GM12878 (cell line): ENCODE measurements at regions not wholly inside any gene's neighbourhood (a gene's known extent, or its start where the extent isn't known, plus 50 kb on each side); places are given as distances from the start of the nearest gene placed in this dataset.
A peak's percentile ranks its signal among the peaks of the same experiment; 100 is the strongest.

Source experiments
- ATAC-seq: fragments of 200-7000 bp; cut with Tn5 transposase; 3 replicates; pipeline ENCODE4 v1.9.1; 2020; ENCODE audit warnings: mild to moderate bottlenecking, moderate library complexity
- BruUV-seq: library from RNA; stranded (reverse); fragments of 400-500 nt; replicated peaks from 2 replicates; lab custom pipeline; 2021; lab: Mats Ljungman, UMichigan
- CTCF ChIA-PET: fragments of 300-600 bp; sonication (Branson Sonifier 250); formaldehyde crosslinking; extraction: SDS; loops from one replicate; lab custom pipeline; 2021; ENCODE audit warnings: inconsistent platforms; lab: Yijun Ruan, JAX
- POLR2A ChIA-PET: fragments of 350-600 bp; formaldehyde crosslinking; extraction: SDS; loops from one replicate; lab custom pipeline; 2021; ENCODE audit warnings: inconsistent platforms; lab: Charles Lee
- RAD21 ChIA-PET: fragments of 300-600 bp; sonication (Branson Sonifier 250); formaldehyde crosslinking; loops from one replicate; lab custom pipeline; 2023; ENCODE audit warnings: antibody characterized with exemption; ENCODE audit not compliant: unreplicated experiment; lab: Charles Lee
- SMC1A ChIA-PET: fragments of 300-600 bp; sonication (Branson Sonifier 250); formaldehyde crosslinking; loops from one replicate; lab custom pipeline; 2023; ENCODE audit not compliant: unreplicated experiment, uncharacterized antibody; lab: Charles Lee
- DNase-seq: peaks from one replicate; pipeline ENCODE4 v3.0.0-alpha.2; 2011; ENCODE audit warnings: low read depth, low spot score
- FAIRE-seq: peaks from 3 replicates; lab custom pipeline; 2011; peaks lifted over from hg19 to GRCh38; lab: Jason Lieb, UNC
- H2AFZ ChIP-seq: 2 replicates; pipeline ENCODE4 v1.6.0; 2011; ENCODE audit warnings: low read depth, low read length, control low read depth; ENCODE audit not compliant: control insufficient read depth
- H3K27ac ChIP-seq: 2 replicates; pipeline ENCODE4 v1.5.1; 2011; ENCODE audit warnings: control low read depth; ENCODE audit not compliant: control insufficient read depth, insufficient read depth
- H3K27me3 ChIP-seq, 2 experiments: replicated peaks in 1 of 2; 2 replicates each; pipeline versions ENCODE4 v1.6.0 to v1.6.1; 2011; ENCODE audit warnings: low read length in 1 of 2; ENCODE audit not compliant: control insufficient read depth in 2 of 2, insufficient read depth in 2 of 2
- H3K36me3 ChIP-seq, 2 experiments: 2 replicates each; pipeline ENCODE4 v1.5.1; 2011; ENCODE audit warnings: low read length in 1 of 2; ENCODE audit not compliant: control insufficient read depth in 2 of 2, insufficient read depth in 2 of 2
- H3K4me1 ChIP-seq: 2 replicates; pipeline ENCODE4 v1.6.1; 2011; ENCODE audit warnings: mild to moderate bottlenecking, low read length, moderate library complexity, mixed read lengths; ENCODE audit not compliant: control insufficient read depth, insufficient read depth
- H3K4me2 ChIP-seq: 2 replicates; pipeline ENCODE4 v1.6.0; 2011; ENCODE audit warnings: control low read depth; ENCODE audit not compliant: control insufficient read depth, insufficient read depth
- H3K4me3 ChIP-seq: fragments of 200-600 bp; sonication (generic); 2 replicates; pipeline ENCODE4 v1.5.1; 2016
- H3K79me2 ChIP-seq: 2 replicates; pipeline ENCODE4 v1.6.0; 2011; ENCODE audit warnings: low read length; ENCODE audit not compliant: control insufficient read depth, insufficient read depth
- H3K9ac ChIP-seq: 2 replicates; pipeline ENCODE4 v1.8.0; 2011; ENCODE audit warnings: low read length, control low read depth, mixed read lengths; ENCODE audit not compliant: control insufficient read depth, insufficient read depth
- H3K9me3 ChIP-seq: replicated peaks from 3 replicates; pipeline ENCODE4 v1.5.1; 2011; ENCODE audit warnings: mild to moderate bottlenecking, low read length; ENCODE audit not compliant: control insufficient read depth, insufficient read depth
- H4K20me1 ChIP-seq: 2 replicates; pipeline ENCODE4 v1.6.0; 2011; ENCODE audit not compliant: control insufficient read depth, insufficient read depth
- ATF2 ChIP-seq: IDR thresholded peaks from 2 replicates; pipeline ENCODE4 v1.6.1; 2012; ENCODE audit warnings: low read length, inconsistent platforms
- ATF7 ChIP-seq: fragments of 450-650 bp; IDR thresholded peaks from 2 replicates; pipeline ENCODE4 v1.6.1; 2016; ENCODE audit warnings: low read depth, mild to moderate bottlenecking
- BHLHE40 ChIP-seq, 2 experiments: fragments of 450-650 bp in 1 of 2; IDR thresholded peaks; 2 replicates each; pipeline ENCODE4 v1.6.1; 2011 to 2017; ENCODE audit warnings: low read depth in 2 of 2, borderline replicate concordance in 1 of 2, improper control_type of control experiment in 1 of 2, low read length in 1 of 2, mild to moderate bottlenecking in 1 of 2
- HDGF ChIP-seq: fragments of 450-650 bp; IDR thresholded peaks from 2 replicates; pipeline ENCODE4 v1.6.1; 2016; ENCODE audit warnings: antibody characterized with exemption
- LARP7 ChIP-seq: fragments of 450-650 bp; IDR thresholded peaks from 2 replicates; pipeline ENCODE4 v1.6.1; 2017; ENCODE audit warnings: mild to moderate bottlenecking
- PKNOX1 ChIP-seq: fragments of 450-650 bp; IDR thresholded peaks from 2 replicates; pipeline ENCODE4 v1.6.1; 2016; ENCODE audit warnings: mild to moderate bottlenecking
- RAD21 ChIP-seq: IDR thresholded peaks from 2 replicates; pipeline ENCODE4 v1.6.1; 2011; ENCODE audit warnings: mild to moderate bottlenecking, low read depth, low read length, moderate library complexity; ENCODE audit not compliant: insufficient read depth
- REST ChIP-seq: IDR thresholded peaks from 2 replicates; pipeline ENCODE4 v1.6.1; 2012; ENCODE audit warnings: mild to moderate bottlenecking, low read depth, low read length
- SP1 ChIP-seq: IDR thresholded peaks from one replicate; pipeline ENCODE4 v1.6.1; 2011; ENCODE audit warnings: low read depth, low read length
- SRF ChIP-seq, 2 experiments: IDR thresholded peaks; 2 replicates each; pipeline ENCODE4 v1.6.1; 2011; ENCODE audit warnings: low read depth in 2 of 2, low read length in 2 of 2, mild to moderate bottlenecking in 1 of 2, moderate library complexity in 1 of 2
- WRNIP1 ChIP-seq: IDR thresholded peaks from 2 replicates; pipeline ENCODE4 v1.6.1; 2011; ENCODE audit warnings: low read depth, low read length, improper control_type of control experiment, borderline replicate concordance
- WGBS: methylation state at CpG from one replicate; pipeline ENCODE4 v1.1.6; 2016; ENCODE audit warnings: low lambda C conversion rate; ENCODE audit not compliant: insufficient replicate concordance, insufficient coverage; ENCODE audit errors: missing lambda C conversion rate; 5-methylcytosine and 5-hydroxymethylcytosine counted together
- in situ Hi-C: fragments of 300-500 bp; cut with MboI; formaldehyde crosslinking; loops from 9 replicates; pipeline ENCODE4 v1.14.3; 2018; ENCODE audit warnings: mixed read lengths
- intact Hi-C: fragments of 100-400 bp; cut with micrococcal nuclease; formaldehyde crosslinking; loops from one replicate; pipeline ENCODE4 v1.14.2; 2022; ENCODE audit not compliant: unreplicated experiment

DNA sequence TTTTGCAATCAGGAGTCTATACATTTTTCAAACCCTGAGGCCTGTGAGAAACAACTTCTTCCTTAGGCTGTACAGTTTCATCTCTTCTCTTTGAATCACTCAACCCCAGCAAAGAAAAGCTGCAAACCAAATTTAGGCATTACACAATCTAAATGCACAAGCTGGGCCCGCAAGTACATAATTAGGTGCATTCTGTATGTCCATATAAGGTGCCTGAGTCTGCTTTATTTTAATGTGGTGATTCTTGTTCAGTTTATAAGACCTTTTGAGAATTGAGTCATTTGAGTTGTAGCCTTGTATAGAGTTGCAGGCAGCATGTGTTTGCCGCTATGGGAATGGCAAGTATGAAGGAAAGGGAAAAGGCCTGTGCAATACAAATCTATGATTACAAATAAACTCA, 709.6 kb upstream of the MARCKS start:
- Histone ChIP-seq H2AFZ (no peak overlapping the region), H4K20me1 (no peaks in the 10 kb centered on the region), H3K4me2 (no peak overlapping the region), H3K4me3 (no peak overlapping the region), H3K36me3 (no peaks in the 10 kb centered on the region), H3K9me3 (no peaks in the 10 kb centered on the region), H3K4me1 (no peaks in the 10 kb centered on the region), H3K9ac (no peak overlapping the region), H3K27ac (no peak overlapping the region), H3K27me3 (no peaks in the 10 kb centered on the region)
- FAIRE-seq (no peak), ATAC-seq (no peak), DNase-seq (no peak)
- CTCF ChIA-PET, result no interaction called here
- SMC1A ChIA-PET, result interaction anchor here (1.0 kb wide), 1 partner anchor 21 kb away, joined by 3 read pairs; no protein-coding TSS in a partner anchor
- intact Hi-C loops, result no loop called here
- BruUV-seq, result no TSS peak
- RAD21 ChIA-PET, result no interaction called here
- POLR2A ChIA-PET, result no interaction called here
- peak in 1 of 2 experiments; percentile 69; a peak in 1 of 4 replicates for TF ChIP-seq SRF (IDR thresholded peaks at IDR 0.05; ENCODE audit: low read depth in 2 of 2, low read length in 2 of 2)
- no peak for TF ChIP-seq PKNOX1
- TF ChIP-seq, all 136 proteins: peak for 1
- 40% methylated on average over 2 of the region's 2 CpGs for WGBS
- no peaks in the 10 kb centered on the region for H3K79me2 ChIP-seq
- in situ Hi-C loops, result no loop called here

DNA sequence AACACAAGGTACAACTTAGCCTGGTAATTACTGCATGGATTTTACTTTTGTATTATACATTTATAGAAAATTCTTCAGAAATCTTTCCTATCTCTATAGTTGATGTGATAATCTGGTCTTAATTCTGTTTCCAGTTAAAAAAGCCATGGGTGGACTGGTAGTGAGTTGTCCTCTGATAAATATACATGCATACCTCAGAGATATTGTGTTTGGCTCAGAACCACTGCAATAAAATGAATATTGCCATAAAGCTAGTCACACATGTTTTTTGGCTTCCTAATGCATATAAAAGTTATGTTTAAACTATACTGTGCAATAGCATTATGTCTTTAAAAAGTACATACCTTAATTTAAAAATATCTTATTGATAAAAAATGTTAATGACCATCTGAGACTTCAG, 708.6 kb upstream of the MARCKS start:
- no peaks in the 10 kb centered on the region for H3K27me3 ChIP-seq
- in situ Hi-C loops (no loop called here), intact Hi-C loops (no loop called here)
- H3K9ac ChIP-seq, result no peak overlapping the region
- POLR2A ChIA-PET, result no interaction called here
- no peak overlapping the region for H3K4me2 ChIP-seq
- SMC1A ChIA-PET, result no interaction called here
- H3K4me3 ChIP-seq, result no peak overlapping the region
- no TSS peak for BruUV-seq
- DNase-seq, result no peak
- H3K9me3 ChIP-seq, result no peaks in the 10 kb centered on the region
- no peak for ATAC-seq
- no peaks in the 10 kb centered on the region for H3K36me3 ChIP-seq
- H4K20me1 ChIP-seq, result no peaks in the 10 kb centered on the region
- no peak overlapping the region for H3K27ac ChIP-seq
- no peaks in the 10 kb centered on the region for H3K4me1 ChIP-seq
- H2AFZ ChIP-seq, result no peak overlapping the region
- CTCF ChIA-PET, result no interaction called here
- H3K79me2 ChIP-seq, result no peaks in the 10 kb centered on the region
- FAIRE-seq, result no peak
- RAD21 ChIA-PET, result no interaction called here
- TF ChIP-seq LARP7 (no peak), WRNIP1 (no peak), SP1 (no peak), ATF2 (no peak), BHLHE40 (IDR thresholded peaks at IDR 0.05; ENCODE audit: borderline replicate concordance in 1 of 2, low read depth in 2 of 2, low read length in 1 of 2) (no peak), HDGF (no peak), REST (no peak), RAD21 (no peak), ATF7 (no peak)
